Body of pancreas (tissue), 4 donors: ENCODE measurements at regions not wholly inside any gene's neighbourhood (a gene's known extent, or its start where the extent isn't known, plus 50 kb on each side); places are given as distances from the start of the nearest gene placed in this dataset.

Experiments used
- ATAC-seq: fragments of 150-250 bp; one replicate; pipeline ENCODE4 v1.9.1; 2016
- DNase-seq, 4 donors: peaks; one replicate each; pipeline ENCODE4 v3.0.0-alpha.2; 2019
- H3K27ac ChIP-seq, 4 donors: fragments of 200-600 bp; sonication (generic); 1 replicate in 3 of 4; 2 replicates in 1 of 4; pipeline versions ENCODE4 v1.5.1 to v1.6.1; 2016 to 2019; ENCODE audit warnings: mild to moderate bottlenecking in 1 of 4, mixed read lengths in 1 of 4, moderate library complexity in 1 of 4
- H3K27me3 ChIP-seq, 2 donors: fragments of 200-600 bp; sonication (generic); one replicate each; pipeline ENCODE4 v1.6.0; 2016; ENCODE audit warnings: mild to moderate bottlenecking in 1 of 2
- H3K36me3 ChIP-seq, 2 donors: fragments of 200-600 bp; sonication (generic); replicated peaks in 1 of 2; 2 replicates each; pipeline ENCODE4 v1.5.1; 2016; ENCODE audit warnings: low read depth in 2 of 2; ENCODE audit not compliant: insufficient read depth in 1 of 2
- H3K4me1 ChIP-seq: fragments of 200-600 bp; sonication (generic); one replicate; pipeline ENCODE4 v1.6.0; 2016
- H3K4me3 ChIP-seq, 2 donors: fragments of 200-600 bp; sonication (generic); 1 replicate in 1 of 2; 2 replicates in 1 of 2; pipeline ENCODE4 v1.5.1; 2016 to 2019
- H3K9me3 ChIP-seq, 3 donors: fragments of 200-600 bp; sonication (generic); 1 replicate in 2 of 3; 2 replicates in 1 of 3; pipeline ENCODE4 v1.5.1; 2016
- CTCF ChIP-seq, 7 experiments: fragments of 450-650 bp in 4 of 7; fragments of 200-600 bp in 3 of 7; sonication (generic) in 3 of 7; IDR thresholded peaks; one replicate each; pipeline ENCODE4 v1.5.1; 2016 to 2019; ENCODE audit warnings: antibody characterized with exemption in 7 of 7
- POLR2A ChIP-seq, 3 donors: fragments of 450-650 bp; IDR thresholded peaks; one replicate each; pipeline ENCODE4 v1.6.1; 2016; ENCODE audit warnings: antibody characterized with exemption in 3 of 3, mild to moderate bottlenecking in 2 of 3
- WGBS, 2 donors: methylation state at CpG; one replicate each; pipeline ENCODE4 v1.1.5; 2017; 5-methylcytosine and 5-hydroxymethylcytosine counted together
- intact Hi-C: fragments of 100-400 bp; cut with DNase I; formaldehyde crosslinking; loops from one replicate; pipeline ENCODE4 v1.15.1; 2023

GRCh38 chr9:36484124-36484523, 84.1 kb upstream of the RNF38 start:
- WGBS, 2 donors: 85 to 87% methylated on average over 3 of the region's 3 CpGs
- DNase-seq (no peak), ATAC-seq (no peak)

GRCh38 chr9:36479101-36479500, 79.0 kb upstream of the RNF38 start:
- Histone ChIP-seq H3K9me3 (no peaks in the 10 kb centered on the region), H3K36me3 (no peaks in the 10 kb centered on the region), H3K4me1 (no peaks in the 10 kb centered on the region), H3K27me3 (no peaks in the 10 kb centered on the region), H3K4me3 (no peak overlapping the region), H3K27ac (no peak overlapping the region)
- no peak for TF ChIP-seq CTCF (IDR thresholded peaks at IDR 0.05)
- no peak for TF ChIP-seq POLR2A (IDR thresholded peaks at IDR 0.05)
- ATAC-seq (no peak), DNase-seq (no peak)
- 57 to 65% methylated on average over 4 of the region's 4 CpGs for WGBS, 2 donors
- intact Hi-C loops: no loop called here

More at GRCh38 chr9:36484124-36484523, 84.1 kb upstream of the RNF38 start:
- Histone ChIP-seq H3K27me3 (no peaks in the 10 kb centered on the region), H3K36me3 (no peaks in the 10 kb centered on the region), H3K9me3 (no peaks in the 10 kb centered on the region), H3K27ac (no peak overlapping the region), H3K4me3 (no peak overlapping the region), H3K4me1 (peaks cover 21% of the 10 kb centered on the region)
- TF ChIP-seq POLR2A (IDR thresholded peaks at IDR 0.05) (no peak), CTCF (IDR thresholded peaks at IDR 0.05) (no peak)
- intact Hi-C loops: no loop called here

GRCh38 chr9:36471359-36471758, 71.3 kb upstream of the RNF38 start:
- H3K4me1 ChIP-seq: peaks cover 12% of the 10 kb centered on the region
- peak overlapping the region in 3 of 4 donors; percentile 62 to 75 (median 73) for H3K27ac ChIP-seq
- H3K36me3 ChIP-seq: no peaks in the 10 kb centered on the region
- intact Hi-C loops: no loop called here
- TF ChIP-seq CTCF (IDR thresholded peaks at IDR 0.05) (no peak), POLR2A (IDR thresholded peaks at IDR 0.05) (no peak)
- 41 to 73% methylated on average over 3 of the region's 3 CpGs for WGBS, 2 donors
- no peaks in the 10 kb centered on the region for H3K9me3 ChIP-seq
- no peak for DNase-seq
- no peak overlapping the region for H3K4me3 ChIP-seq
- ATAC-seq: no peak
- H3K27me3 ChIP-seq: no peaks in the 10 kb centered on the region

- DNase-seq (peak; percentile 18 to 49 (median 30)), ATAC-seq (peak; percentile 71)
- WGBS, 2 donors: 35 to 42% methylated on average over 7 of the region's 7 CpGs
- H3K36me3 ChIP-seq: no peaks in the 10 kb centered on the region
- H3K4me3 ChIP-seq: no peak overlapping the region
- peak overlapping the region; percentile 12 to 75 (median 68) for H3K27ac ChIP-seq
- no peak for TF ChIP-seq CTCF (IDR thresholded peaks at IDR 0.05)
- no peak for TF ChIP-seq POLR2A (IDR thresholded peaks at IDR 0.05)
- H3K9me3 ChIP-seq: no peaks in the 10 kb centered on the region
- no peaks in the 10 kb centered on the region for H3K27me3 ChIP-seq
- intact Hi-C loops: no loop called here
- H3K4me1 ChIP-seq: peaks cover 12% of the 10 kb centered on the region
Measured at GRCh38 chr9:36470643-36471290, 70.7 kb upstream of the RNF38 start.

- peaks cover 4% of the 10 kb centered on the region for H3K4me1 ChIP-seq
- no peak overlapping the region for H3K27ac ChIP-seq
- ATAC-seq (no peak), DNase-seq (no peak)
- no peak overlapping the region for H3K4me3 ChIP-seq
- H3K9me3 ChIP-seq: no peaks in the 10 kb centered on the region
- TF ChIP-seq POLR2A (IDR thresholded peaks at IDR 0.05): no peak
- no peak for TF ChIP-seq CTCF (IDR thresholded peaks at IDR 0.05)
- H3K36me3 ChIP-seq: no peaks in the 10 kb centered on the region
- no peaks in the 10 kb centered on the region for H3K27me3 ChIP-seq
- intact Hi-C loops: no loop called here
- 89 to 91% methylated on average over 2 of the region's 2 CpGs for WGBS, 2 donors
Measured at GRCh38 chr9:36463467-36463866, 63.4 kb upstream of the RNF38 start.
